Right forelimb (tissue), 1 donor: ENCODE measurements at regions not wholly inside any gene's neighbourhood (a gene's known extent, or its start where the extent isn't known, plus 50 kb on each side); places are given as distances from the start of the nearest gene placed in this dataset.
"Not testable (repeated sequence)": the region's sequence is repeated elsewhere in the genome, so short reads cannot be mapped to it uniquely, and the experiment has no call there.

Source experiments
- DNase-seq: peaks from one replicate; pipeline ENCODE4 v3.0.0-alpha.2; 2018

DNA sequence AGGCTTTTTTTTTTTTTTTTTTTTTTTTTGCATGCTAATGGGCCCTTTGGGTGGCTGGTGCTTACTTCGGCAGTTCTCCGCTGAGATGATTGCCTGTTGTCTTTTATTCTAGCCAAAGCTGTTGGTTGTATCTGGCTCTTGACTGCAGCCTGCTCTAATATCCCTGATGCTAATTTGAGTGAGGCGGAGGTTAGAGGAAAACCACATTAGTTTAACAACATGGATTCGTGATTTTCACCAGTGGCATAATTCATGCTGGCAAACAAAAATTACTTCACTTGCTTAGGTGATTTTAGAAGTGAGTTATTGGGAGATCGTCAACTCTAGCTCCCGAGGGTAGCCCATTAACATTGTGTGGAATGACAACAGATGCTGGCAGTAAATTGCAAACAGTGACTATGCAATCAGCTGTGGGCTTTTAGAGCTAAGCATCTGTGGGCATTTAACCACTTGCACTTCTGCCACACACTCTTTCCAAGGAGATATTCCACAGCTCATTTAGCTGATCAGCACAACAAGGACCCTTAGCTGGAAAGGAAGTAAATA is 97.6 kb upstream of the ZDHHC17 start:
- no peak for DNase-seq

- DNase-seq = no peak
Measured at GRCh38 chr12:76669981-76670380, 93.9 kb upstream of the ZDHHC17 start.

GRCh38 chr12:76670776-76671175 is 93.1 kb upstream of the ZDHHC17 start:
- no peak for DNase-seq

DNA sequence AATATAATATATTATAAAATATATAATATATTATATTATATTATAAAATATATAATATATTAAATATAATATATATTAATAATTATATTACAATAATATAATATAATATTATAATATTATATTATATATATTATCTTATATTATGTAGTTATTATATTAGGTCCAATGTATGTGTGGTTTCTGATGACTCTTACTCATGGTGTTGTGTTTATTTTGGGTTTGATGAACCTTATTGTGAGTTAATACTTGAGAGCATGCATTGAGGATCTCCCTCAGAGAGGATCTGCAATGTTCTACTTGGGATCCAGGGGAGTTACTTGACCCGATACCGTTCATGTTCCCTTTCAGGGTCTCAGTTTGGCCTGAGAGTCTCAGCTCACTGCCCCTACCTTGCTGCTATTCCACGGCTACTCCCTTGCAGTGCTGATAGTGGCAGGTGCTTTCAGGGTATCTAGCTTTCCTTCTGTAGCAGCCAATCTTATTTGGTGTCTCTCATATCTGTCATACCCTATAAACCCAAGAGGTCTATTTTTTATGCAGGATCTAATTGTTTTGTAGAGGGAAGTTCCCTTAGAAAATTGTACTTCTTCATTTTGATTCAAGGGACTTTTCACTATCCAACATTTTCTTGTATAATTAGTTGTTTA is 89.1 kb upstream of the ZDHHC17 start:
- no peak for DNase-seq

DNA sequence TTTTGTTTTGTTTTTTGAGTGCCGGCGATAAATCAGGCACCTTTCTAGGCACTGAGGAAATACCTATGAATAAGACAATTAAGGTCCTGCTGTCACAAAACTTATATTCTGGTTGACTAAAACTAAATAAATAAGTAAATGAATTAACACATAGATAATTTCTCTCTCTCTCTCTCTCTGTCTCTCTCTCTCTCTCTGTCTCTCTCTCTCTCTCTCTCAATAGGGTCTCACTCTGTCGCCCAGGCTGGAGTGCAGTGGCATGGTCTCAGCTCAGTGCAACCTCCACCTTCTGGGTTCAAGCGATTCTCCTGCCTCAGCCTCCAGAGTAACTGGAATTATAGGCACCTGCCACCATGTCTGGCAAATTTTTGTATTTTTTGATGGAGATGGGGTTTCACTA is 87.7 kb upstream of the ZDHHC17 start:
- DNase-seq = not testable (repeated sequence)

- DNase-seq = no peak
Measured at GRCh38 chr12:76678992-76679391, 84.9 kb upstream of the ZDHHC17 start.

DNA sequence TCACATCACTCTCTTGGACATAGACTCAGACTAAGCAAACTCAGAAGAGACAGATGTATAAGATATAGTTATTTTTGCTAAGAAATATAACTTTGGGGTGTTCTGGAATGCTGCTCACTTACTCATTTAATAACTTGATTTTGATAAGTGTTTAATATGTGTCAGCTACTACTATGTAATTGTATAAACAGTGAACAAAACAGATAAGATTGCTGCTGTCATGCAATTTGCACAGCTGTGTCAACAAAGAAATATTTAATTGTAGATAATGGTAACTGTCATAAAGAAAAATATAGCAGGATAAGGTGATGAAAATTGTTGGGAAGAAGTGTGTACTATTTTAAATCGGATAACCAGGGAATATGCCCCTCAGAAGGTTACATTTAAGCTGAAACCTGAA is 84.1 kb upstream of the ZDHHC17 start:
- no peak for DNase-seq

DNA sequence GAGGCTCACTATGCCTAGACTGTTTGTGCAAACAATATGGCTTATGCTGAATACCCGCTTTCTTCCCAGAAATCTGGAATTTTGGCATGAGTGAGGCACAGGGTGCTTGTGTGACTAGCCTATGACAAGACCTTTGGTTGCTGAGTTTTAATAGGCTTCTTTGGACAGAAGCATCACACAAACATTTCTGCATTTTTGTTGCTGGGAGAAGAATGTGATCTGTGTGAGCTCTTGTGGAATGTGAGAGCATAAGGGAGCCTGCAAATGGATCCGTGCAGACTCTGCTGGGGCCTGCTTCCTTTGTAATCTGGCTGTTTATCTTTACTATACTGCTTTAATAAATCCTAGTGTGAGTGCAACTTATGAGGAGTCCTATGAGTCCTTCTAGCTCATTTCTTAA is 83.0 kb upstream of the ZDHHC17 start:
- DNase-seq = no peak

- DNase-seq = peak; percentile 78
Measured at GRCh38 chr12:76685246-76685678, 78.7 kb upstream of the ZDHHC17 start.

DNA sequence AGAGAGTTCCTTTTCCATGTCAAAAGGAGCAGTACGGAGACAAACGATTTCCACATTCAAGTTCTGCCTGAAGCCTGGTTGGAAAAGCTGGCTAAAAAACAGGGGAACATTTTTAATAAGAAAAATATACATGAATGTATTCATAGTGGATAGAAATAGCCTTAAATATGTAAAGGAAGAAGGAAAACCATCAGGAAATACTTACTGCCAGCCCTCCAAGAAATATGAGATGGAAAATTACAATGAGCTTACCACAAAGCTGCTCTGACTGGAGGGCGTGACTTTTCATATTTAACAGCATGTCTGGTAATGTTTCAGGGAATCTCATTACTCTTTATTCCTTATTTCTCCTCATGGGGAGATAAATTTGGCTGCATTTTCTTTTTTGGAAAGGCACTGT is 75.9 kb upstream of the ZDHHC17 start:
- DNase-seq = no peak

- DNase-seq = no peak
Measured at GRCh38 chr12:76688631-76689030, 75.3 kb upstream of the ZDHHC17 start.

DNA sequence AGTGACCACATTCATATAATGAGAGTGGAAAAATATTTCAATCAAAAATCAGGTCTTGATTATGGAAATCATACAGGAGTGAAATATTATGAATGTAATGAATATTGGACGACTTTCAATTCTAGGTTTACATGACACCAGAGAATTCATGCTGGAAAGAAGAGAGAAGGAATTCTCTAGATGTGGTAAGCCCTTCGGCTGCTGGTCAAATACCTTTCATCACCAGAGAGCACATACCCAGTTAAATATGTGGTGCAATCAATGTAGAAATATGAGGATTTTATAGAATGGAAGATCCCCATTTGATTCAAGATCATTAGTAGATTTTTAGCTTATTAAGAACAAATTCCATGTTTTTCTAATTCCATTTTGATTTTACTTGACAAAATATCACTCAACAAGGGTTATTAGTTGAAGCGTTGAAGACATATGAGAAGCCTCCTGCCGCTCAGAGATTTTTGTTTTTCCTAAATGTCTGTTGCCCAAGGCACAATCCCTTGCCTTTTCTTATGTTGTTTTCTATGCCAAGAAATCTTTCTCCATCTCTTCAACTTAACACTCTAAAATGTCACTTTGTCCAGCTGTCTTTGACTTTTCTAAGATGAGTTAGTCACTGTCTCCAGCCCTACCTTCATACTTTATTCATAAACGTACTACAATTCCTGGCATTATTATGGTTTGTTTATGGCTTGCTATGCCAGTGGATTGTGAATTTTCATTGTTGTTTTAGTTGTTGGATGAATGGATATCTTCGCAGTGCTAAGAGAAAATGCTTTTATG is 72.8 kb upstream of the ZDHHC17 start:
- no peak for DNase-seq

DNA sequence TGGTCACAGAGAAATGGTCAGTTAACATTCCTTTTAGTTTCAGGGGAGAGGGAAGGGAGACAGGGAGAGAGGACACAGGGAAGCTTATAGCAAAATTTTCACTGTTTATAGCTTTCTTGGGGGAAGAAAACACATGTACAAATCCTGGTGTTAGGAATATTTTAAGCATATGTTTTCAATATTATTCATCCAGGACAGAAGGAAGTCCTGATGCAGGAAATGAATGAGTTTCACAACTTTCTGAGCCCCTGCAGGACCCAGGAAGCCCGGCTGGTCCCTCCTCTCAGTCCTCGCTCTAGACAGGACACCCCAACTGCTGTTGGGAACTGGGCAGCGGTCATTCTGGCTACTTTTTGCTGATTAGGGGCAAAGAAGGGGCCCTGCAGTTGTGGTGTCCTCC is 71.1 kb upstream of the ZDHHC17 start:
- no peak for DNase-seq

- DNase-seq = no peak
Measured at GRCh38 chr12:76694369-76694768, 69.5 kb upstream of the ZDHHC17 start.

DNA sequence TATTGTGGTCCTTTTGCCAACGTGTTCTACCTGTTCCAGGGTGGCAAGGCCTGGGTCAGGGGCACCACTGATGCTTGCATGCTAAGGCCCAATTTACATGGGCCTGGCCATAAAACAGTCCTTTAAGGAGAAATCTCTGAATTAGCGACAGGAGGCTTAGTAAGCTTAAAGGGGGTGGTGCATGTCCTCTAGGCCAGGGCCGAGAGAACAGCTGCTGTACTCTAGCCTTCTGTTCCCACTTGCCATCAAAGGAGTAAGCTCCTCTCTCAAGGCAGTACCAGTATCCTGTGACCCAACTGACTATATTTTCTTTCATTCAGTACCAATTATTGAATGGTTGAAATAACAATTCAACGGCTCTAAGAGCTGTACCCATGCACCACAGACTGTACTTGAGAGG is 67.7 kb upstream of the ZDHHC17 start:
- no peak for DNase-seq

- DNase-seq = no peak
Measured at GRCh38 chr12:76697849-76698248, 66.1 kb upstream of the ZDHHC17 start.

DNA sequence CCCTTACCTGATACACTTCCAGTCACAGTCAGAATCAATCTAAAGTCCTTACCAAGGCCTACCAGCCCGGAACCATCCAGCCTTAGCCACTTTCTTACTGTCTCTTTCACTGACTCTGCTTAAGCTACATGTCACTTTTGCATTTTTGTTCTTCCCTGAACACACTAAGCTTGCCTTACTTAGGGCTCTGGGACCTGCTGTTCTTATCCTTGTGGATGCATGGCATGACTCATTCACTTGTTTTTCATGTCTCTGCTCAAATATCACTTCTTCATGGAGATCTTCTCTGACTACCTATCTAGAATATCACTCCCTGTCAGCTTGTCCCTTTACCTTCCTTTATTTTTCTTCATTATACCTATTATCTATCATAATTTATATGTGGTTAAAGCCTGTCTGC is 65.6 kb upstream of the ZDHHC17 start:
- no peak for DNase-seq

DNA sequence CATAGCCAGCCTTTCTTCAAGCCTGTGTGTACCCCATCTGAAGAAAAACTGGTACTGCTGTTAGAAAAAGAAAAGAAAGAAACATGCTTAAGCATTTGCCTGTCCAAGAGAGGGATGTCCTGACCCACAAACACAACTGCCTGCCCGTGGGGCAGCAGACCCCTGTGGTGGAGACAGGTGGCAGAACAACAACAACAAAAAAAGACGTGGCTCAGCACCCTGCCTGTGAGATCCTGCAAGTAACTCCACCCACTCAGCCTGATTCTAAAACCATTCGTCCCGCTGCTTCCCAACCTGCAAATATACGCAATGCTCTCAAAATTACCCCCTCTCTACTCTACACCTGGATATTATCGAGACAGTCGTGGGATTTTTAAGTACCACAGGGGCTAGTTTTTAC is 64.9 kb upstream of the ZDHHC17 start:
- no peak for DNase-seq

DNA sequence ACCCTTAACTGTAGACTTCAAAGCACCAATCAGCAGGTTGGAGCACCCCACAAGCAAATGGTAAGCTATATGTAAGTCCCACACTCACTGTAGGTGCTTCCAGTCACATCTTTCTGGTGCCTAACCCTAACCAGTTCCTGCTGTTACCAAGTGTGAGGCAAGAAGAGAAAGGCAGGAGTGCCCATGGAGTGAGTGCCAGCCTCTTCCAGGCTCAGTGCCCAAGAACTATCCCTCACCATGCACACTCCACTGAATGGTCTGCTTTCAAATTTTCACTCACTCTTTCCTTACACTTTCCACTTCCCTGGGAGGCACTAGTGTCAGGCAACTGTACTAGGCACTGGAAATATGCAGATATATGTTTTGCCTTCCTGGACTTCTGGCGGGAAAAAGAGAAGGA is 62.2 kb upstream of the ZDHHC17 start:
- no peak for DNase-seq

DNA sequence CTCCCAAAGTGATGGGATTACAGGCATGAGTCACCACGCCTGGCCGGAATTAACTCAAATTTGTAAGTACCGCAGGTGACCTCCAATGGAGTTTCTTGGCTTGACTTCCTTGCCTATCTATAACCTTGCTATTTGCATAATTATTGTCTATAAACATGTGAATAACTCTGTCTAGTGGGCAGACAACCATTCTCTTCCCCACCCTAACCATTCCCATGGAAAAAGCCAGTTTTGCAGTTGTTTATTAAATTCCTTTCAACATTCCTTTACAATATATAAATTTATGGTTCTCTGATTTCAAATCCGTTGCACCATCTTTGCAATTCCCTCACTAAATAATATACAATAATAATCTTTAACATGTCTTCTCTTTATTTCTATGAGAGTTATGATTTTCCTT is 61.0 kb upstream of the ZDHHC17 start:
- DNase-seq = no peak

GRCh38 chr12:76704693-76705092 is 59.2 kb upstream of the ZDHHC17 start:
- DNase-seq = no peak

DNA sequence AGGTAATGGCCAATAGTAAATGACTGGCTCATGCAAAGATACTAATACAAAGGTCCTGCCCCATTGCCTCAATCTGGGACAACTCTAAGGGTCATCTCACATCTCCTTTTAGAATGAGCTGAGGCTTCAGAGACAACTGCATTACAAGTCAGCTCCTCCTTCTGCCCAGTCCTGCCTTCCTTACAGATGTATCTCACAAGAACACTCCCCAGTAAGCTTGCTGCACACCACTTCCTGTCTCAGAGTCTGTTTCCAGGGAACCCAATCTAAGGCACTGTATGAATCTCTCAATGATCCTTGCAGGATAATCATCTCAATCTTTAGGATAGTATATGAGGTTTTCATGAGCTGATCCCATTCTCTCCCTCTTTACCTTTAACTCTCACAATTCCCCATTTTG is 57.8 kb upstream of the ZDHHC17 start:
- DNase-seq = no peak

DNA sequence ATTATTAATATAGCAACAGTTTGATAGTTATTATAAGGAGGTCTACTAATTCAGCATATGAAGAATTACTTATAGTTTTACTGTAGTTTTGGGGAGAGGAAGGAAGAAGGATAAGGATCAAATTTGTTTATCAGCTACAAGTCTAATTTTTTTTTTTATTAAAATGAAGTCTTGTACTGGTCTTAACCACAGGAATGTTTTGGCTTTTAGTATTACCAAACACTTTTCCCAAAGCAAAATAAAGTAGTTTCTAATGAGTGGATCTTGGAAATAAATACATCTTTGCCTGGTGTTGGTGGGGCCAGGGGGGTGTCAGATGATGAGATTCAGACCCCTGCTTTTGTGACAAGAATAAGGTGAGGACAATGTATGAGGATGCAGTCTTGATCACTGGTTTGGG is 57.2 kb upstream of the ZDHHC17 start:
- DNase-seq = no peak

- DNase-seq = no peak
Measured at GRCh38 chr12:76707772-76708171, 56.1 kb upstream of the ZDHHC17 start.

GRCh38 chr12:76708296-76708695 is 55.6 kb upstream of the ZDHHC17 start:
- DNase-seq = no peak
